GM12874 (cell line): ENCODE measurements at regions not wholly inside any gene's neighbourhood (a gene's known extent, or its start where the extent isn't known, plus 50 kb on each side); places are given as distances from the start of the nearest gene placed in this dataset.

ENCODE experiments used
- CTCF ChIP-seq: IDR thresholded peaks from 2 replicates; pipeline ENCODE4 v1.5.1; 2011; ENCODE audit warnings: low read depth, mild to moderate bottlenecking, control low read depth, low read length, moderate library complexity; ENCODE audit not compliant: insufficient read depth

DNA sequence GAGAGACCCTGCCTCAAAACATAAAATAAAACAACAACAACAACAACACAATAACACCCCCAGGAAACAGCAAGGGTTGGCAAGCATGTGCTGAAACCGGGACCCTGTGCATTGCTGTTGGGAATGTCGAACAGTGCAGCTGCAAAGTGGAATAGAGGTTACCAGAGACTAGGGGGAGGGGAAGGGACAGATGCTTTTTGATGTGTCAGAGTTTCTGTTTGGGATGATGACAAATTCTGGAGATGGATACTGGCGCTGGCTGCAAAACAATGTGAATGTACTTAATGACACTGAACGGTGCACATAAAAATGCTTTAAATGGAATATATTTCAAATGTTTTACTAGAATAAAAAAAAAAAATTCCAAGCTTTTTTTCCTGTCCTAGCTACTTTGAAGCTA, 241.8 kb downstream of the TEX36 start:
- TF ChIP-seq CTCF: no peak

- TF ChIP-seq CTCF: no peak
Measured at GRCh38 chr10:125431149-125431548, 251.8 kb downstream of the TEX36 start.

GRCh38 chr10:125428054-125428453, 254.9 kb downstream of the TEX36 start:
- no peak for TF ChIP-seq CTCF

- TF ChIP-seq CTCF: no peak
Measured at GRCh38 chr10:125424191-125424847, 258.6 kb downstream of the TEX36 start.

DNA sequence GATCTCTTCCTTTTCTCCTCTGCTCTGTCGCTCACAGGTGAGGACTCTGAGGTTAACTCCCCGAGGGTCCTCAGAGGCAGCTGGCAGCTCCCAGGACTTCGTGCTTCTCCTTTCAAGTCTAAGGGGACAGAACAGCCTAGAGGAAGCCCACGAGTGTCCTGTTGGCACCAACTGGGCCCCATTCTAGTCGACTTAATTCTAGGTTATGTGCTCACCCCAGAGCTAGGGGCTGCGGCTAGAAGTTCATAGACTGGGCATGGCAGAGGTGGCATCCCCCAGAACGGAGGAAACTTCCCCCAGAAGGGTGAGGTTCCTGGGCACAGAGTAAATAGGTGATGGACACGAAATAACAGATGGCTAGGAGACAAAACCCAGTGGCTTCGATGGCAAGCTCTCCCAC, 259.4 kb downstream of the TEX36 start:
- TF ChIP-seq CTCF: no peak

DNA sequence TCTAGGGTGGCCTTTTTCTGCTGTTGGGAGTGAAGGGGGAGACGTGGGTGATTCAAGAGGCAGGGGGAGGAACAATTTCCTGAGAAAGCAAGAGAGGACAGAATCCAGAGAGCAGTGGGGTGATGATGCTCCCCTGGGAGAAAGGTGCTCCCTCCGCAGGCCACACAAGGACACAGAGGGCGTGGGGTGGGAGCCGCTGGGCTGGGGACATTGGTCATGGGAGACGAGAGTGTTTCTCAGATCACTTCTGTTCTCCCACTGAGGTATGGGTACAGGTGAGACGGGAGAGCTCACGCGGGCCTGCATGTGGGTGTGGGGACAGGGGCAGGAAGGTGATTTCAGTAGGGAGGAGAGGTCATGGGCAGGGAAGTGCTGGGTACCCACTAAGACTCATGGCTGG, 259.5 kb upstream of the CTBP2 start:
- no peak for TF ChIP-seq CTCF

DNA sequence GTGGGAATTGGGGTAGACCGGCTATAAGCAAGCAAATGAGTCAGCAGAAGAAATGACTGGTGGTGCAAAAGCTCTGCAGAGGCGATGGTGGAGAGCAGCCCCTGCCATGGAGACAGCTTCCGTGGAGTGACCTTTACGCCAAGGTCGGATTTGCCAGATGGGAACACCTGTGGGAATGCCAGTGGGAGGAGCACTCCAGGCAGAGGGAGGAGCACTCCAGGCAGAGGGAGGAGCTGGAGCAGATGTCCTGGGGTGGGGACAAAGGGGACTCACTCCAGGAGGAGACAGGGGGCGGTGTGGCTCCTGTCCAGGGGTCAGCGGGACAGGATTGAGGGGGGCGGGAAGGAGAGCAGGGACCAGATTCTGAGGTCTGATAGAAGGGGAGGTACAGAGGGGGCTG, 258.8 kb upstream of the CTBP2 start:
- no peak for TF ChIP-seq CTCF
